ENCODE measurements at regions not wholly inside any gene's neighbourhood (a gene's known extent, or its start where the extent isn't known, plus 50 kb on each side); places are given as distances from the start of the nearest gene placed in this dataset.

GRCh38 chr10:108911814-108912541 lies 1011.3 kb downstream of the XPNPEP1 start:
- peak; percentile 13 for DNase-seq

GRCh38 chr10:108908096-108908495 lies 1015.2 kb downstream of the XPNPEP1 start:
- DNase-seq, result no peak

- no peak for DNase-seq
These were observed 1017.5 kb downstream of the XPNPEP1 start for GRCh38 chr10:108905821-108906220.

GRCh38 chr10:108905171-108905570 lies 1018.1 kb downstream of the XPNPEP1 start:
- no peak for DNase-seq

GRCh38 chr10:108904163-108904838 lies 1019.0 kb downstream of the XPNPEP1 start:
- DNase-seq, result no peak

- no peak for DNase-seq
These were observed 1020.6 kb downstream of the XPNPEP1 start for GRCh38 chr10:108902619-108903285.

GRCh38 chr10:108901781-108902618 lies 1021.3 kb downstream of the XPNPEP1 start:
- DNase-seq, result no peak

GRCh38 chr10:108899670-108900069 lies 1023.6 kb downstream of the XPNPEP1 start:
- no peak for DNase-seq

GRCh38 chr10:108894402-108895301 lies 1028.7 kb downstream of the XPNPEP1 start:
- DNase-seq, result no peak

- DNase-seq, result no peak
These were observed 1046.2 kb downstream of the XPNPEP1 start for GRCh38 chr10:108877095-108877561.

GRCh38 chr10:108872854-108873253 lies 1050.5 kb downstream of the XPNPEP1 start:
- no peak for DNase-seq

- DNase-seq, result no peak
These were observed 1054.4 kb downstream of the XPNPEP1 start for GRCh38 chr10:108868881-108869280.

GRCh38 chr10:108862676-108863350 lies 1060.5 kb downstream of the XPNPEP1 start:
- DNase-seq, result no peak

GRCh38 chr10:108861181-108861754 lies 1062.0 kb downstream of the XPNPEP1 start:
- DNase-seq, result no peak

GRCh38 chr10:108852211-108852610 lies 1071.1 kb downstream of the XPNPEP1 start:
- DNase-seq, result no peak

- DNase-seq, result no peak
These were observed 1073.0 kb downstream of the XPNPEP1 start for GRCh38 chr10:108850138-108850854.

GRCh38 chr10:108849688-108850087 lies 1073.6 kb downstream of the XPNPEP1 start:
- no peak for DNase-seq

- no peak for DNase-seq
These were observed 1074.1 kb downstream of the XPNPEP1 start for GRCh38 chr10:108849186-108849585.

- no peak for DNase-seq
These were observed 1075.3 kb downstream of the XPNPEP1 start for GRCh38 chr10:108848046-108848445.

- no peak for DNase-seq
These were observed 1082.4 kb downstream of the XPNPEP1 start for GRCh38 chr10:108840944-108841343.

Data from hematopoietic multipotent progenitor cell treated with erythropoietin and hydrocortisone succinate and interleukin-3 and kit ligand, for 6 days (in vitro differentiated cells).